Left ventricle myocardium inferior (tissue), 1 donor: ENCODE measurements at regions not wholly inside any gene's neighbourhood (a gene's known extent, or its start where the extent isn't known, plus 50 kb on each side); places are given as distances from the start of the nearest gene placed in this dataset.

Source experiments
- DNase-seq: peaks from one replicate; pipeline ENCODE4 v3.0.0-alpha.2; 2020
- H3K27ac ChIP-seq: fragments of 200-600 bp; replicated peaks from 2 replicates; pipeline ENCODE4 v1.8.0; 2021
- H3K27me3 ChIP-seq: fragments of 200-600 bp; 2 replicates; pipeline ENCODE4 v1.8.0; 2021; ENCODE audit warnings: low read depth
- H3K36me3 ChIP-seq: fragments of 200-600 bp; 2 replicates; pipeline ENCODE4 v1.8.0; 2021
- H3K4me1 ChIP-seq: fragments of 200-600 bp; 2 replicates; pipeline ENCODE4 v1.8.0; 2021
- H3K4me3 ChIP-seq: fragments of 200-600 bp; 2 replicates; pipeline ENCODE4 v1.8.0; 2021; ENCODE audit warnings: mild to moderate bottlenecking, moderate library complexity
- H3K9me3 ChIP-seq: fragments of 200-600 bp; replicated peaks from 2 replicates; pipeline ENCODE4 v1.8.0; 2021
- CTCF ChIP-seq: fragments of 200-600 bp; IDR thresholded peaks from 2 replicates; pipeline ENCODE4 v1.8.0; 2021; ENCODE audit warnings: antibody characterized with exemption, mild to moderate bottlenecking, borderline replicate concordance
- intact Hi-C: fragments of 100-400 bp; cut with micrococcal nuclease; formaldehyde crosslinking; loops from one replicate; pipeline ENCODE4 v1.11.0; 2022
- donor health status: DM: no; HTN: yes; CAD: no; lungs with severe emphysema.

- intact Hi-C loops = no loop called here
- no peak overlapping the region for H3K4me3 ChIP-seq
- no peak for TF ChIP-seq CTCF
- no peak overlapping the region for H3K27ac ChIP-seq
- no peaks in the 10 kb centered on the region for H3K36me3 ChIP-seq
- DNase-seq = no peak
- H3K4me1 ChIP-seq = peaks cover 25% of the 10 kb centered on the region
- no peaks in the 10 kb centered on the region for H3K9me3 ChIP-seq
- H3K27me3 ChIP-seq = peaks cover 11% of the 10 kb centered on the region
These were observed 205.7 kb downstream of the CYP26B1 start for GRCh38 chr2:71941726-71942525.

GRCh38 chr2:71940695-71941094 lies 207.0 kb downstream of the CYP26B1 start:
- no peak for TF ChIP-seq CTCF
- Histone ChIP-seq H3K27ac (peak overlapping the region; percentile 38), H3K27me3 (peaks cover 11% of the 10 kb centered on the region), H3K4me1 (peaks cover 24% of the 10 kb centered on the region), H3K9me3 (no peaks in the 10 kb centered on the region), H3K4me3 (no peak overlapping the region), H3K36me3 (no peaks in the 10 kb centered on the region)
- intact Hi-C loops = no loop called here
- DNase-seq = no peak

DNA sequence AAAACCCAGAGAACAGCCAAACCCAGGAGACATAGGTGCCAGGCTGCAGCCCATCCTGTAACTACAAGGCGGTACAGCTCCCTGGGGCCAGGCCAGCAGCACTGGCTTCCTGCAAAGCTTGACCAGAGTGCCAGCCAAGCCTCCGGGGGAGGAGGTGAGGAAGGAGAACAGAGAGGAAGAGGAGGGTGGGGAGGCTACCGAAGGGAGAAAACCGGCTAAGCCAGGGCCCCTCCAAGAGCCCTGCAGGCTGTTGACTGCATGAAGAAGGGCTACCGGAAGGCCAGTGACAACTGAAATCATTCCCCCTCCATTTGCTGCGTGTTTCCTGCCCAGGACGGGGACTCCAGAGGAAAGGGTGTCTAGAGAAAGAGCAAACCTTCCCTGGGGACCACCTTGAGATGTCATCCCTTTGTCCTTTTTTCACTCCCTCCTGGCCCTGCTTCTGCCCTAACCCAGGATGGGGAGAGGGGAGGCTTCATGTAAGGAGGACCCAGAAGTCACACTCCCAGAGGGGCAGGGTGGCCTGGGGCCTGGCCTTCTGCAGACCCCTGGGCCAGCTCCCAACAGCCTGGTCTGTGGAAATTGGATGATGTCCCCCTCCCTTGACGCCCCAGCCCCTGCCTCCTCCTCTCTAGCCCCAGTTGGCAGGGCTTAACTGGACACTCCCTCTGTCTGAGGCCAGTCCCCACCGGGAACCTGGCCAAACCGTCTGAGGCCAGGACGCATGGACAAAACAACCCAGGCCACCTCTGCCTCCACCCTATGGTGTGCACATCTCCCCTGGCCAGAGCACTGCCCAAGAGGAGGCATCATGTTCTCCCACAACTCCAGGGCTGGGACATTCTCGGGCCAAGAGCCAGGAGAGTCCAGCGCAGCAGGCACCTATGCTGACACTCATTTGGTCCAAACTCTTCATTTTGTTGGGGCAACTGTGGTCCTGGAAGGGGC lies 207.8 kb downstream of the CYP26B1 start:
- Histone ChIP-seq H3K4me3 (no peak overlapping the region), H3K9me3 (no peaks in the 10 kb centered on the region), H3K36me3 (no peaks in the 10 kb centered on the region), H3K27ac (peak overlapping the region; percentile 38), H3K27me3 (peaks cover 12% of the 10 kb centered on the region), H3K4me1 (peaks cover 24% of the 10 kb centered on the region)
- TF ChIP-seq CTCF = no peak
- intact Hi-C loops = no loop called here
- DNase-seq = peak; percentile 45

DNA sequence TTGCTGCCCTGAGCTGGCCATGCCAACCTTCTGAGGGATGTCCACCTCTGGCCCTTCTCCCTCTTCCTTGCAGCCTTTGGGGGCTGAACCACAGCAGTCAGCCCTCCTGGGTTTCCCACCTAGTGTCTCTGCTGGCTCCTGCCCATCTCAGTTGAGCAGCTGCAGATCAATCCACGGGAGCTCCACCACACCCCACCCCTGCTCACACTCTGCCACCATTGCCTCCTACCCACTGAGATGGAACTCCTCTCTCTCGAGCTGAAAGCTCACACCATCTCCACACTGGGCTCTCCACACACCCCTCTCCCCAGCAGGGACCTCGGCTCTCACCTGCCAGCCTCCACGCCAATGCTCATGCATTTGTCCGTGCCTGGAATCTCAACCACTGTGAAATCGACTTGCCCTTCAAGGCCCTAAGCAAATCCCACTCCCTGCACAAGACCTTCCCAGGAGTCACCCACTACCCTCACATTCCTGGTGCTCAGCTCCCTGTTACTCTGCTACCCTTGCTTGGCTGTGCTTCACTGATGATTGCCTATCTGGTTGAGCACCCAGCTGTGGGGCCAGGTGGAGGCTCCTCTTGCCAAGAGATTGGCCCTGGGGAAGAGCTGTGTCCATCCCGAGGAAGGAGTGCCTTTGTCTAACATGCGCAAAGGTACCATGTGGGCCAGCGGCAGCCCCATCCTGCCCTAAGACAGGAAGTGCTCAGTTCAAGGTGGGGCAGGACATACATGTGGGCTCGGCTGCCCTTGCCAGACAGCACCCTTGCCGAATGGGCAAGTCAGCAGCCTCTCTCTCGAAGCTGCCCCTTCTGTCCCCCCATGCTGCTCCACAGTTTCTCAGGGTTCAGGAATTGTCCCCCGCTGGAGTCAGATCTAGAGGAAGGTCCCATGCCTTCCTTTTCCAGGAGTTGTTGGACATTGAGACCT lies 208.7 kb downstream of the CYP26B1 start:
- TF ChIP-seq CTCF = no peak
- H3K9me3 ChIP-seq = no peaks in the 10 kb centered on the region
- H3K4me1 ChIP-seq = peaks cover 26% of the 10 kb centered on the region
- H3K4me3 ChIP-seq = no peak overlapping the region
- H3K27ac ChIP-seq = no peak overlapping the region
- H3K27me3 ChIP-seq = peaks cover 18% of the 10 kb centered on the region
- intact Hi-C loops = no loop called here
- DNase-seq = no peak
- no peaks in the 10 kb centered on the region for H3K36me3 ChIP-seq

GRCh38 chr2:71938108-71938507 lies 209.6 kb downstream of the CYP26B1 start:
- intact Hi-C loops = no loop called here
- Histone ChIP-seq H3K36me3 (no peaks in the 10 kb centered on the region), H3K9me3 (no peaks in the 10 kb centered on the region), H3K27me3 (peaks cover 25% of the 10 kb centered on the region), H3K4me1 (peaks cover 26% of the 10 kb centered on the region), H3K4me3 (no peak overlapping the region), H3K27ac (no peak overlapping the region)
- TF ChIP-seq CTCF = no peak
- DNase-seq = no peak
